ENCODE measurements at regions not wholly inside any gene's neighbourhood (a gene's known extent, or its start where the extent isn't known, plus 50 kb on each side); places are given as distances from the start of the nearest gene placed in this dataset.

DNA sequence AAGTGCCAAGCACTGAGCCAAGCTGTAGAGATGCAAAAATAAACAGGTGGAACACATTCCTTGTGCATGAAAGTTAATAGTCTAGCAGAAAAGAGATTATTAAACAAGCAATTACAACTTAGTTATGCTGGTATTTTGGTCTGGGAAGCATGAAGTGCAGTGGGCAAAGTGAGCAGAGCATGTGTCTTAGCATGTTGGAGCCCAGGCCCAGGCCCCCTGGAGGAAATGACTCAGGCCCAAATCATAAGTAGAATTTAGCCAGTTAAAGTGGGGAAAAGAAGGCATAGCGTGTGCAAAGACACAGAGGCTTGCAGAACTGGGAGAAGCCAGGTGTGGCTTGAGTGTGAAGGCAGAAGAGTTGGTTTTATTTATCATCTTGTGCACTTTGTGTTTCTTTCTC lies 163.8 kb upstream of the ATP11B start:
- BruUV-seq (replicated peaks) = no TSS peak
- intact Hi-C loops (cut with micrococcal nuclease; ENCODE audit: unreplicated experiment) (no loop called here), in situ Hi-C loops (cut with HindIII; ENCODE audit: low pct_unique_long_range_greater_than_20kb, low sequenced_read_pairs) (no loop called here)
- CTCF ChIA-PET = no interaction called here
- no peaks in the 10 kb centered on the region; the same call in 1 of the 2 replicates for H3K27me3 ChIP-seq (ENCODE audit: control insufficient read depth, insufficient read depth, low read length)
- no peak overlapping the region for H3K27ac ChIP-seq (ENCODE audit: low read length)
- H3K9me3 ChIP-seq (ENCODE audit: control insufficient read depth, insufficient read depth, low read depth, low read length) = no peaks in the 10 kb centered on the region
- H3K4me1 ChIP-seq (ENCODE audit: control insufficient read depth, insufficient read depth, low read length) = no peaks in the 10 kb centered on the region
- H3K36me3 ChIP-seq (ENCODE audit: control insufficient read depth, insufficient read depth, low read length) = no peaks in the 10 kb centered on the region
- no peak for ATAC-seq
- DNase-seq (ENCODE audit: low read depth, low spot score) = no peak
- H3K4me3 ChIP-seq (ENCODE audit: low read depth in 2 of 2, low read length in 2 of 2) = no peak overlapping the region
- POLR2A ChIA-PET = no interaction called here
- TF ChIP-seq, protein P1, sequence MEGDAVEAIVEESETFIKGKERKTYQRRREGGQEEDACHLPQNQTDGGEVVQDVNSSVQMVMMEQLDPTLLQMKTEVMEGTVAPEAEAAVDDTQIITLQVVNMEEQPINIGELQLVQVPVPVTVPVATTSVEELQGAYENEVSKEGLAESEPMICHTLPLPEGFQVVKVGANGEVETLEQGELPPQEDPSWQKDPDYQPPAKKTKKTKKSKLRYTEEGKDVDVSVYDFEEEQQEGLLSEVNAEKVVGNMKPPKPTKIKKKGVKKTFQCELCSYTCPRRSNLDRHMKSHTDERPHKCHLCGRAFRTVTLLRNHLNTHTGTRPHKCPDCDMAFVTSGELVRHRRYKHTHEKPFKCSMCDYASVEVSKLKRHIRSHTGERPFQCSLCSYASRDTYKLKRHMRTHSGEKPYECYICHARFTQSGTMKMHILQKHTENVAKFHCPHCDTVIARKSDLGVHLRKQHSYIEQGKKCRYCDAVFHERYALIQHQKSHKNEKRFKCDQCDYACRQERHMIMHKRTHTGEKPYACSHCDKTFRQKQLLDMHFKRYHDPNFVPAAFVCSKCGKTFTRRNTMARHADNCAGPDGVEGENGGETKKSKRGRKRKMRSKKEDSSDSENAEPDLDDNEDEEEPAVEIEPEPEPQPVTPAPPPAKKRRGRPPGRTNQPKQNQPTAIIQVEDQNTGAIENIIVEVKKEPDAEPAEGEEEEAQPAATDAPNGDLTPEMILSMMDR (IDR thresholded peaks at IDR 0.05) = no peak
- no peak for TF ChIP-seq TCF7L2 (IDR thresholded peaks at IDR 0.05; ENCODE audit: low read depth, low read length)
- no peak for TF ChIP-seq SIN3A (IDR thresholded peaks at IDR 0.05; ENCODE audit: borderline replicate concordance, insufficient read depth, low read depth, low read length)
- TF ChIP-seq POLR2AphosphoS5 (IDR thresholded peaks at IDR 0.05; ENCODE audit: low read depth, low read length) = no peak
- TF ChIP-seq, protein P2, sequence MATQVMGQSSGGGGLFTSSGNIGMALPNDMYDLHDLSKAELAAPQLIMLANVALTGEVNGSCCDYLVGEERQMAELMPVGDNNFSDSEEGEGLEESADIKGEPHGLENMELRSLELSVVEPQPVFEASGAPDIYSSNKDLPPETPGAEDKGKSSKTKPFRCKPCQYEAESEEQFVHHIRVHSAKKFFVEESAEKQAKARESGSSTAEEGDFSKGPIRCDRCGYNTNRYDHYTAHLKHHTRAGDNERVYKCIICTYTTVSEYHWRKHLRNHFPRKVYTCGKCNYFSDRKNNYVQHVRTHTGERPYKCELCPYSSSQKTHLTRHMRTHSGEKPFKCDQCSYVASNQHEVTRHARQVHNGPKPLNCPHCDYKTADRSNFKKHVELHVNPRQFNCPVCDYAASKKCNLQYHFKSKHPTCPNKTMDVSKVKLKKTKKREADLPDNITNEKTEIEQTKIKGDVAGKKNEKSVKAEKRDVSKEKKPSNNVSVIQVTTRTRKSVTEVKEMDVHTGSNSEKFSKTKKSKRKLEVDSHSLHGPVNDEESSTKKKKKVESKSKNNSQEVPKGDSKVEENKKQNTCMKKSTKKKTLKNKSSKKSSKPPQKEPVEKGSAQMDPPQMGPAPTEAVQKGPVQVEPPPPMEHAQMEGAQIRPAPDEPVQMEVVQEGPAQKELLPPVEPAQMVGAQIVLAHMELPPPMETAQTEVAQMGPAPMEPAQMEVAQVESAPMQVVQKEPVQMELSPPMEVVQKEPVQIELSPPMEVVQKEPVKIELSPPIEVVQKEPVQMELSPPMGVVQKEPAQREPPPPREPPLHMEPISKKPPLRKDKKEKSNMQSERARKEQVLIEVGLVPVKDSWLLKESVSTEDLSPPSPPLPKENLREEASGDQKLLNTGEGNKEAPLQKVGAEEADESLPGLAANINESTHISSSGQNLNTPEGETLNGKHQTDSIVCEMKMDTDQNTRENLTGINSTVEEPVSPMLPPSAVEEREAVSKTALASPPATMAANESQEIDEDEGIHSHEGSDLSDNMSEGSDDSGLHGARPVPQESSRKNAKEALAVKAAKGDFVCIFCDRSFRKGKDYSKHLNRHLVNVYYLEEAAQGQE (IDR thresholded peaks at IDR 0.05; ENCODE audit: insufficient read depth in 1 of 2, low read depth in 2 of 2, low read length in 1 of 2) = no peak

DNA sequence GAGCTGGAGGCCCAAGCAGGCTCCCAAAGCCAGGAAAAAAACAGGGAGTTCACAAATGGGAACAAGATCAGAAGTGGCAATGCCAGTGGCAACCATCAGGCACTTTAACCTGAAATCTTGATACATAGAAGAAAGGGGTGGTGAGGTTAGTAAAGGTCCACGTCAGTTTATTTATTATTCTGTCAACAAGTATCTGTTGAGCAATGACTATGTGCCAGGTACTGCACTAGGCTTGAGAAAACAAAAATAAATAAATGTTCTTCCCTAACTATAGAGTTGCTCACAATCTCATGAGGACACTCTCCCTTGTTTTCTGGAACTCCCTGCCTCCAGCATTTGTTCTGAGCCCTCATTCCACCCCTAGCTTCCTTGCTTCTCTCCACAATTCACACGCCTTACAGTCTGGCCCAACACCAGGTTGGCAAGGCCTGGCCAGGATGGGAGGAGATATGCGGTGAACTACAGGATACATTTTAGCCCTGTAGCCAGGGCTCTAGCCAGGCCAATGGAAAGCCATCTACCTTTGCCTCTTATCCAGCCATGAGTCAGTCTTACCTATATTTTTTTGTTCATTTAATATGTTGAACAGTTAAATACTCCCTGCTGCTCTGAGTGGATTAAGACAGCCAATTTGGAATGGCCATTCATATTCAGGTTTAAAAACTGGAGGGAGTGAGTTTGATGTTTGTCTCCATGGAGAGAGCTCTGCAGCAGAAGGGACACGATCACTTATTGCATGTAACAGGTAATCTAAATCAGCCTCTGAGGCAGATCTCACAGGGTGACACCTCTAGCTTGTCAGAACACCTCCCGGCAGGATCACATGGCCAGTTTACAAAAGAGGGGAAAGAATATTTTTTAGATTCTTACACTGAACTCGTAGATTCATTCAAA lies 161.9 kb upstream of the ATP11B start:
- DNase-seq (ENCODE audit: low read depth, low spot score) (no peak), ATAC-seq (no peak)
- Histone ChIP-seq H3K36me3 (ENCODE audit: control insufficient read depth, insufficient read depth, low read length) (no peaks in the 10 kb centered on the region), H3K9me3 (ENCODE audit: control insufficient read depth, insufficient read depth, low read depth, low read length) (no peaks in the 10 kb centered on the region), H3K4me3 (ENCODE audit: low read depth in 2 of 2, low read length in 2 of 2) (no peak overlapping the region), H3K27ac (ENCODE audit: low read length) (no peak overlapping the region), H3K4me1 (ENCODE audit: control insufficient read depth, insufficient read depth, low read length) (no peaks in the 10 kb centered on the region), H3K27me3 (ENCODE audit: control insufficient read depth, insufficient read depth, low read length) (no peaks in the 10 kb centered on the region)
- in situ Hi-C loops (cut with HindIII; ENCODE audit: low pct_unique_long_range_greater_than_20kb, low sequenced_read_pairs) (no loop called here), intact Hi-C loops (cut with micrococcal nuclease; ENCODE audit: unreplicated experiment) (no loop called here)
- no TSS peak for BruUV-seq (replicated peaks)
- POLR2A ChIA-PET = no interaction called here
- CTCF ChIA-PET = no interaction called here
- no peak for TF ChIP-seq SIN3A (IDR thresholded peaks at IDR 0.05; ENCODE audit: borderline replicate concordance, insufficient read depth, low read depth, low read length)
- no peak for TF ChIP-seq POLR2AphosphoS5 (IDR thresholded peaks at IDR 0.05; ENCODE audit: low read depth, low read length)
- TF ChIP-seq, protein P1 (IDR thresholded peaks at IDR 0.05) = no peak
- TF ChIP-seq, protein P2 (IDR thresholded peaks at IDR 0.05; ENCODE audit: insufficient read depth in 1 of 2, low read depth in 2 of 2, low read length in 1 of 2) = no peak
- TF ChIP-seq TCF7L2 (IDR thresholded peaks at IDR 0.05; ENCODE audit: low read depth, low read length) = no peak

All from Panc1 (cell line).